ENCODE measurements at regions not wholly inside any gene's neighbourhood (a gene's known extent, or its start where the extent isn't known, plus 50 kb on each side); places are given as distances from the start of the nearest gene placed in this dataset.

DNA sequence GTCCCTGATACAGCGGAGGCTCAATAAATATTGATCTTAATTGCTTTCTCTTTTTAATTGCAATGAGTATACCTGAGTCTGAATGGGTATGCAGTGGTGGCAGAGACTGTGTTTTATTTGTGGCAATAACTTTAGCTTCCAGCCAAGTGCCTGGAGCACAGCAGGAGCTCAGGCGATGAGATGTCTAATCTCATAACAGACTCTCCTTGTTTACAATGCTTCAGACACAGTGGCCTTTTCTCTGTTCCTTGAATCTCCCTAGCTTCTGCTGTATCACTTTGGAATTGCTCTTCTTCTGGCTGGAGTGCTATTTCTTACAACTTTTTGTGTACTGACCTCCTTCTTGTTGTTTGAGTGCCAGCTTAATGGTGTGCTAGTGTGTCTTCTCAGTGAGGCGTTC is 91.5 kb upstream of the UNC5C start:
- Mint-ChIP-seq H3K36me3 (ENCODE audit: low read depth) (no peaks in the 10 kb centered on the region), H3K27ac (no peak overlapping the region), H3K4me3 (no peak overlapping the region), H3K9me3 (no peaks in the 10 kb centered on the region), H3K4me1 (peaks cover 6% of the 10 kb centered on the region), H3K27me3 (no peaks in the 10 kb centered on the region)
- CTCF ChIA-PET: no interaction called here
- POLR2A ChIA-PET: no interaction called here
- DNase-seq: no peak

DNA sequence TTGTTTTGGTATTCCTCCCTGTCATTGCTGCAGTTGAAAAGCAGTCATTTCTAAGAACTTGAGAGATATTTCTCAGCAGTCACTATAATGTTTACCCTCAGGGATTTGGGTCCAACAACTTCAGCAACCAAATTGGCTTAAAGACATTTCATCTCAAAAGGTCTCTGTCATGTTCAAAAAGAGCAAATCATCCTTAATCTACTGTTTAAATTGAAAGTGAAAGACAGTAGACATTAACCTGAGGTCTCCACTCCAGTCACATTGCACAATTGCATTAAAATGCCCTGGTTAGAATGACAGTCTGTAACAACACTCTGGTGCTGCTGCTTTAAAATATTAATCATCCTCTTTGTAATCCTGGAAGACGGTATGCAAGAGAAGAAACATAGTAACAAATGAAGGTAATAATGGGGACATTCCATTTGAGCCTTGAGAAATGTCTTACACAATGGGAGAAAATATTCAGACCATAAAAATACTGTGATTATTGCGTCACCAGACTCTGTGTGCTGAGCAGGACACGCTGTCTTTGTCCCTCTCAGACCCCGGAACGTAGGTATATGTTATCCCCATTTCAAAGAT is 90.2 kb upstream of the UNC5C start:
- no peak for DNase-seq
- Mint-ChIP-seq H3K36me3 (ENCODE audit: low read depth) (no peaks in the 10 kb centered on the region), H3K27me3 (no peaks in the 10 kb centered on the region), H3K27ac (no peak overlapping the region), H3K4me3 (no peak overlapping the region), H3K4me1 (peaks cover 6% of the 10 kb centered on the region), H3K9me3 (no peaks in the 10 kb centered on the region)
- ChIA-PET CTCF (no interaction called here), POLR2A (no interaction called here)

DNA sequence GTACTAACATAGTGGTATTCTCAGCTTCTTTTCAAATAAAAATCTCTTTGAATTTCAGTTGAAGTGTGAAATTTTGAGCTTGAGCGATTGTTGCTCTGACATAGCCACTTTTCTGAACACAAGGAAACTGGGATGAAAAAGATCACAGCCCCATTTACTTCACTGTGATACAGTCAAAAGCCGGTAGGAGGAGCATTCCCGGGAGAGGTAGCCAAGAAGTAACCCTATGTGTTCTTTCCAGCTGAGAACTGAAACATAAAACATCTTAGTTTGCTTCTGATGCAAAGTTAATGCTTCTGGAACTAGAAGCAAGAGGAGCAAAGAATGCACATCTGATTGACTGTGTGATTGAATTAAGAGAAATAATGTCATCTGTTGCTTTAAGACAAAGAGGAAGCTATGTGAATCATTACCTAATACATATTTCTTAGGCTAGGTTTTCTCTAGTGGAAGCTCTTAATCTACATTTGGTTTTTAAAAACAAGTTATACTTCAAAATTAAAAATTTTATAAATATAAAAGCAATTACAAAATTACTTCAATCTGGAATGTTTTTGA is 88.3 kb upstream of the UNC5C start:
- H3K27ac Mint-ChIP-seq: no peak overlapping the region
- DNase-seq: no peak
- ChIA-PET CTCF (no interaction called here), POLR2A (no interaction called here)
- no peaks in the 10 kb centered on the region for H3K36me3 Mint-ChIP-seq (ENCODE audit: low read depth)
- H3K4me1 Mint-ChIP-seq: peaks cover 6% of the 10 kb centered on the region
- no peaks in the 10 kb centered on the region for H3K9me3 Mint-ChIP-seq
- no peaks in the 10 kb centered on the region for H3K27me3 Mint-ChIP-seq
- no peak overlapping the region for H3K4me3 Mint-ChIP-seq

DNA sequence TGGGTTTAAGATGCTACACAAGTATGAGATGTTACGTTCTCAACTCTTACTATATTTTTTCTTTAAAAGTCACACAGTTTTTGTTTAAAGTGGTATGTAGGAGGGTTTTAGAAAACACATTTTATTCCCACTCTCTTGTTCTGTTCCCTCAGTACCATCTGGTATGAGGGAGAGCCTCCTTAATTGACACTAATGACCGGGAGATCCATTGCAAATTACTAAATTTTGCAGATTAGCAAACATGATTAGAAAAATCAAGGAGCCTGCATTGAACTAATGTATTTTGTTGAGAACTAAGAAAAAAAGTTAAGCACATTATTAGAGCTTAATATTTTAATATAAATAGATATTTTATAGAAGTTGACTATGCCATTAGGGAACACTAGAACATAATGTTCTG is 87.3 kb upstream of the UNC5C start:
- peaks cover 6% of the 10 kb centered on the region for H3K4me1 Mint-ChIP-seq
- no peaks in the 10 kb centered on the region for H3K9me3 Mint-ChIP-seq
- DNase-seq: no peak
- no peaks in the 10 kb centered on the region for H3K36me3 Mint-ChIP-seq (ENCODE audit: low read depth)
- H3K27me3 Mint-ChIP-seq: no peaks in the 10 kb centered on the region
- H3K27ac Mint-ChIP-seq: no peak overlapping the region
- ChIA-PET POLR2A (no interaction called here), CTCF (no interaction called here)
- H3K4me3 Mint-ChIP-seq: no peak overlapping the region

DNA sequence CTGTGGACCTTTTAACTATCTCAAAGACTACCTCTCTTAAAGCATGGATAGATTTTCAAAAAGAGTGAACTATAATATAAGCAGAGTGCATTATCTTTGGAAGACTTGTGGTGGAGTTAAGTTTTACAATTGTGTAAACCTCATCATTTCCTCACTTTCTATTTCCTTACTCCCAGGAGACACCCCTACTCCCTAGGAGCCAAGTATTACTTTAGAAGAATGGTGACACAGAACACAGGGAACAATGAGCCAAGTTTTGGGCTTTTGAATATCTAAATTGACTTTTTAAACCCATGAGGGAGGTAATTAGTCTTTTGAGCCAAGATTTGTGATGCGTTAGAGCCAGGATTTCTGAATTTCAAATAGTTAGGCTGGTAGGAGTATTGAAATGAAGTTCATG is 78.9 kb upstream of the UNC5C start:
- no peak for DNase-seq
- no peaks in the 10 kb centered on the region for H3K4me1 Mint-ChIP-seq
- no peak overlapping the region for H3K27ac Mint-ChIP-seq
- no peaks in the 10 kb centered on the region for H3K36me3 Mint-ChIP-seq (ENCODE audit: low read depth)
- no peaks in the 10 kb centered on the region for H3K27me3 Mint-ChIP-seq
- no peak overlapping the region for H3K4me3 Mint-ChIP-seq
- ChIA-PET POLR2A (no interaction called here), CTCF (no interaction called here)
- H3K9me3 Mint-ChIP-seq: no peaks in the 10 kb centered on the region

DNA sequence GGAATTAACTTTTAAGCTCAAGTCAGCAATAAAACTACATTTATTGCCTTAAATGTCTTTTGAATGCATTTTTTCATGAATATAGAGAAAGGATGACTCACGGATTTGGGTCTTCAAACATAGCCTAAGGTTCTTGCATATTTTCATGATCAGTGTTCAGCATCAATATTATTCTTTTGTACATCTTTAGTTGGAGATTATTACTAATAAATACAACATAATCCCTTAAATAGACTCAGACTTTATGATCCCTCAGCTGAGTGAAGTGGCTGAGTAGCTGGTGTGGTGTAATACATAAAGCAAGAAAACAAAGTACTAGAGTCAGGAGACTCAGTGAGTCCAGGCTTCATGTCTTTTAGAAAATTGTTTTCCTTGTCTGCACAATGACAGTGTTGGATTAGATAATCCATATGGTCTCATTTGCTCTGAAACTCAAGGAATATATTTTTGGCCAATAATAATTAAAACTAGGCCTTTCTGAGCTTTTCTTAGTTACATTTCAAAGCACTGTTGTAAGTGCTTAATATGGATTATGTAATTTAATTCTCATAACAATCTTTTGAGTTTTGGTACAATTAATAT is 78.3 kb upstream of the UNC5C start:
- no peaks in the 10 kb centered on the region for H3K27me3 Mint-ChIP-seq
- CTCF ChIA-PET: no interaction called here
- H3K36me3 Mint-ChIP-seq (ENCODE audit: low read depth): no peaks in the 10 kb centered on the region
- no peak overlapping the region for H3K27ac Mint-ChIP-seq
- no peak for DNase-seq
- H3K9me3 Mint-ChIP-seq: no peaks in the 10 kb centered on the region
- POLR2A ChIA-PET: no interaction called here
- H3K4me3 Mint-ChIP-seq: no peak overlapping the region
- no peaks in the 10 kb centered on the region for H3K4me1 Mint-ChIP-seq

DNA sequence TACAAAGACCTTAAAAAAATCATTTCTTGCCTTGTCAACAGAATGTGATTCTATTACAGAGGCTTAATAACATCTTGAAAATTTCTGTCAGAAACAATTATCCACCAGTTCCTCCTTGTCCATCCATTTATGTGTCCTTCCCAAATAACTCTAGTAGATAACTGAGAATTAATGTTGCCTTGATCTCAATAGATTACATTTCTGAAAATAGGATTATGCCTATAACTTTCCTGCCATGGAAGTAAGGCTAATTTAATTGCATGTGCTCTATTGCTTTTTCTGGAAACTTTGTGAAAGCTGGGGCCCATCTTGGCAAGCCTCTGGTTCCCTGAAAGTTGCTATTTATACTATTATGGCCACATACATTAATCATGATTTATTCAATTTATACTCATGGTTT is 76.2 kb upstream of the UNC5C start:
- H3K4me3 Mint-ChIP-seq: no peak overlapping the region
- ChIA-PET CTCF (no interaction called here), POLR2A (no interaction called here)
- H3K36me3 Mint-ChIP-seq (ENCODE audit: low read depth): no peaks in the 10 kb centered on the region
- no peak for DNase-seq
- H3K27ac Mint-ChIP-seq: no peak overlapping the region
- no peaks in the 10 kb centered on the region for H3K27me3 Mint-ChIP-seq
- H3K4me1 Mint-ChIP-seq: no peaks in the 10 kb centered on the region
- no peaks in the 10 kb centered on the region for H3K9me3 Mint-ChIP-seq

DNA sequence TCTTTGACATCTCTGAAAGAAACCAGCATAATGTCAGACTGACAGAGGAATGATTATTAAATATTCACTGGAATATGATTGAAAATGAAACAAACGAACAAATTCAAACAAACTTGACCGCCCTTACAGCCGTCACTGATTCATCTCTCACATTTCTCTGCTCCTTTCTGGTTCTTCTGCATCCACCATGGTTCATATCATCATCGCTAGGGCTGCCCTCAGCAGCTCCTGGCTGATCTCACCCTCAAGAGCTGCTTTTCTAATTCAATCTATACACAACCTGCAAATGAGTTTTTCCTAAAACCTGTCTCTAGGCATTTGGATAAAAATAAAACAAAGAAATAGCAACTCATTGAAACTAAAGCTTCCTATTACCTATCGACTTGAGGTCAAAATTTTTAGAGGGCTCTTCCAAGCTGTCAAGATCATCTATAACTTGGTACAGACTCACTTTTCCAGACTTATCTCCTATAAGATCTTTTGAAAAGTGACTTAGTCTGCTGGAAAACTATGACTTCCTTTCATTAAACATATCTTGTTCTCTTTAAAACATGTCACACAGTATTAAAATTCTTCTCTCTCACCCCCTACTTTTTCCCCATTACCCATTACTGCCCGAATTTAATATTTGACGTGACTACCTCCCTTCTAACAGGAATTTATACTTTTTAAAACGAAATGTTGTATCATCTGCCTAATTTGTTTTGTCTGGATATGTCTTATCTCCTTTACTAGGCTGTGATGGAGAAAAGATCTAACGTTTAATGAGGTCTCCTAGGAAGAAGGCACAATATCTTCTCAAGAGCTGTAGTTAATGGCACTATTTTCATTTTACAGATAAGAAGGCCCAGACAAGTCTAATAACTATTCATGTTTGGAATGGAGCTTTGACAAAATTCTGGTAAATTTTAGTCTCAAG is 71.0 kb upstream of the UNC5C start:
- DNase-seq: no peak
- ChIA-PET POLR2A (no interaction called here), CTCF (no interaction called here)
- Mint-ChIP-seq H3K36me3 (ENCODE audit: low read depth) (no peaks in the 10 kb centered on the region), H3K4me3 (no peak overlapping the region), H3K9me3 (no peaks in the 10 kb centered on the region), H3K4me1 (no peaks in the 10 kb centered on the region), H3K27ac (no peak overlapping the region), H3K27me3 (no peaks in the 10 kb centered on the region)

DNA sequence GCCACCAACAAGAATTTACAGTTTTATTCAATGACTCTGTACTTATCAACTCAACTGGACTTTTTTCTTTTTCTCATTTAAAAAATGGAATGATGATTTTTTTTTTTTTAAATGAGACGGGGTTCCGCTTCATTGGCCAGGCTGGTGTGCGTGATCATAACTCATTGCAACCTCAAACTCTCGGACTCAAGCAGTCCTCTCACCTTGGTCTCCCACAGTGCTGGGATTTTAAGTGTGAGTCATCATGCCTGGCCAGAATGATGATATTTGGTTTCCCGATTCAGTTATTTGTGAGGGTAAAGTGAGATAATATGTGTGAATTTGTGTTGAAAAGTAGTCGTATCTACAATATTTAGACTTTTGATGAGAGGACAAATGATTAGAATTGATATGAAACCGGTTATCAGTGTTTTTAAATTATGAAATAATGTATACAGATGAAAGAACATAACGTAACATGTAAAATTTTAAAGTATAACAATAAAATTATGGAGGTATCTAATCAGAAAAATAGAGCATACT is 66.0 kb upstream of the UNC5C start:
- Mint-ChIP-seq H3K4me3 (no peak overlapping the region), H3K27me3 (no peaks in the 10 kb centered on the region), H3K9me3 (no peaks in the 10 kb centered on the region), H3K4me1 (no peaks in the 10 kb centered on the region), H3K27ac (no peak overlapping the region), H3K36me3 (ENCODE audit: low read depth) (no peaks in the 10 kb centered on the region)
- ChIA-PET CTCF (no interaction called here), POLR2A (no interaction called here)
- no peak for DNase-seq

DNA sequence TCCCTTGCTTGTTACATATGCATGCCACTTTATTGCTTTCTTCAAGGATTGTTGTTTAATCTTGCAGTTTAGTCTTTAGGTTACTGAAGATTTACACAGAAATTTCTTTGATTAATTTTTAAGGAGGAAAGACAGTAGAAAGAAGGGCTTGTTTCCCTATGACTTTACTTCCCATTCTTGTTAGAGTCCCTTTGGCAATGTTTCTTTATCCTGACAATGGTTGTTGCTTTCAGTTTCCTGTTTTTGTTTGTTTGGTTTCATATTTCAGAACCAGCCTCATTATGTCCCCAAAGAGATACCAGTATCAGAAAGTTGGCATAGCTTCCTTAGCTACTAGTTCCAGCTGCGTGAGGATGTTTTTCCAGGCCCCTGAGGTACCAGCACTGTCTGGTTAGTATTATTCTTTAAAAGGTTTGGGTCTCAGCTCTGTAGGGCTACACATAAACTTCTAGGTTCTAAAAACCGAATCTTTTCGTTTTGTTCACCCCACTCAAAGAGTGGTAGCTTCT is 61.3 kb upstream of the UNC5C start:
- H3K36me3 Mint-ChIP-seq (ENCODE audit: low read depth): no peaks in the 10 kb centered on the region
- no peak overlapping the region for H3K4me3 Mint-ChIP-seq
- no peaks in the 10 kb centered on the region for H3K27me3 Mint-ChIP-seq
- peaks cover 5% of the 10 kb centered on the region for H3K9me3 Mint-ChIP-seq
- CTCF ChIA-PET: interaction anchor here (0.5 kb wide), 1 partner anchor 454 kb away, joined by 3 read pairs; no protein-coding TSS in a partner anchor
- DNase-seq: no peak
- H3K27ac Mint-ChIP-seq: no peak overlapping the region
- H3K4me1 Mint-ChIP-seq: no peaks in the 10 kb centered on the region
- POLR2A ChIA-PET: no interaction called here

DNA sequence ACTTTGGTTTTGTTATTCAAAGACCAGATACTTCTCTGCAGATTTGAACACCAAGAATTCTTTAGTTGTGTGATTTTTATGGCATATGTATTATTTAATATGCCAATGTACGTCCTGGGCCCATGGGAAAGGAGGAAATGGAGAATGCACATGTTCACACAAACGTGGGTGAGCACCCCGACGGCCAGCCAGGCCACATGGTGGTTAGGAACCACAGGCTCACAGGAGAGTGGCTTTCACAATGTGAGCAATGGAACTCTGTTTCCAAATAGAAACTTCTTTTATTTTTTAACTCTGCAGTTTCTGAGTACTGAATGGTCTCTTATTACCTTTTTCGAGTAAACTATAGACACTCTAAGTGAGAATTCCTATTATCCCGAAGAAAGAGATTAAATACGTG is 58.0 kb upstream of the UNC5C start:
- ChIA-PET CTCF (no interaction called here), POLR2A (no interaction called here)
- Mint-ChIP-seq H3K36me3 (ENCODE audit: low read depth) (no peaks in the 10 kb centered on the region), H3K27me3 (peaks cover 3% of the 10 kb centered on the region), H3K4me3 (no peak overlapping the region), H3K27ac (no peak overlapping the region), H3K9me3 (peaks cover 5% of the 10 kb centered on the region), H3K4me1 (no peaks in the 10 kb centered on the region)
- DNase-seq: no peak

DNA sequence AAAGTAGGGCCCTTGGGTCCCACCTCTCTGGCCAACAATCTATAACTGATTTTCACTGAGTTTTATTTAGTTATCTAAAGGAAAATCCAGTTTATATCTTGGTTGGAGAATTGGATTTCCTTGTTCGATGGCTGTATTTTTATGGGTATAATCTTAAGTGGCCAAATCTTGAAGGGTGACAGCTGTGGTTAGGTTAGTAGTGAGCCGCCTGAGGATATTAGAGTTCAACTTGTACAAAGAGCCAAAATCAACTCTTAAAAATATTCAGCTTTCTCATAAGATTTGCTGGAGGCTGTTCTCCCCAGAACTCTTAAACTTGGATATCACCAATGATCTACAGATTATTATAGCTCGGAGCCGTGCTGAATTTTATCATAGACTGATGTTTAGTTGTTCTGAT is 54.6 kb upstream of the UNC5C start:
- no peak for DNase-seq
- H3K27ac Mint-ChIP-seq: no peak overlapping the region
- peaks cover 3% of the 10 kb centered on the region for H3K27me3 Mint-ChIP-seq
- no peaks in the 10 kb centered on the region for H3K36me3 Mint-ChIP-seq (ENCODE audit: low read depth)
- peaks cover 5% of the 10 kb centered on the region for H3K9me3 Mint-ChIP-seq
- CTCF ChIA-PET: no interaction called here
- POLR2A ChIA-PET: no interaction called here
- no peak overlapping the region for H3K4me3 Mint-ChIP-seq
- H3K4me1 Mint-ChIP-seq: peaks cover 4% of the 10 kb centered on the region

DNA sequence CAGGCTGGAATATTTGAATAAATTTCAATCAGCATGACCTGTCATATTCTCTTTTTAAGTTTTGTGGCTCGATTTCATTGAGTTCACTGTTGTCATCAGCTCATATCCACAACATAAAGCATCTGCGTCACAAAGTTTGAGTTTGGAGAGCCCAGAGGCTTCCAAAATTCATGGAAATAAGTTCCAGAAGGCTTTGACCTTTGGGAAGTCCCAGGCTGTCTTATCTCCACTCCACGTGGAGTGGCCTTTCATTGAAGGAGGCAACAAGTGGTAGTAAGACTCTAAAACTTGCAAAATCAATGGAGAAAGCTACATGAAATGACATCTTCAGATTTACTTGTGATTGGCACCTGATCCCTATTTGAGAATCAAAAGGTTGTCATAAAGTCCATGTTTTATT is 54.1 kb upstream of the UNC5C start:
- peaks cover 3% of the 10 kb centered on the region for H3K27me3 Mint-ChIP-seq
- no peak for DNase-seq
- H3K4me1 Mint-ChIP-seq: peaks cover 4% of the 10 kb centered on the region
- no peaks in the 10 kb centered on the region for H3K36me3 Mint-ChIP-seq (ENCODE audit: low read depth)
- CTCF ChIA-PET: no interaction called here
- no peak overlapping the region for H3K4me3 Mint-ChIP-seq
- no peak overlapping the region for H3K27ac Mint-ChIP-seq
- H3K9me3 Mint-ChIP-seq: peaks cover 5% of the 10 kb centered on the region
- POLR2A ChIA-PET: no interaction called here
